Vagina (tissue), 2 donors: ENCODE measurements at regions not wholly inside any gene's neighbourhood (a gene's known extent, or its start where the extent isn't known, plus 50 kb on each side); places are given as distances from the start of the nearest gene placed in this dataset.

Source experiments
- DNase-seq, 2 donors: peaks; one replicate each; pipeline ENCODE4 v3.0.0-alpha.2; 2017; ENCODE audit errors: extremely low spot score in 2 of 2
- H3K27ac ChIP-seq: fragments of 200-600 bp; sonication (generic); one replicate; pipeline ENCODE4 v1.5.1; 2019
- H3K27me3 ChIP-seq: fragments of 200-600 bp; sonication (generic); one replicate; pipeline ENCODE4 v1.5.1; 2019
- H3K36me3 ChIP-seq, 2 donors: fragments of 200-600 bp; sonication (generic); one replicate each; pipeline ENCODE4 v1.5.1; 2017 to 2019
- H3K4me1 ChIP-seq: fragments of 200-600 bp; sonication (generic); one replicate; pipeline ENCODE4 v1.5.1; 2019
- H3K4me3 ChIP-seq, 2 donors: fragments of 200-600 bp; sonication (generic); 1 replicate in 1 of 2; 2 replicates in 1 of 2; pipeline ENCODE4 v1.5.1; 2016 to 2019
- H3K9me3 ChIP-seq: fragments of 200-600 bp; sonication (generic); one replicate; pipeline ENCODE4 v1.5.1; 2019
- POLR2A ChIP-seq, 2 donors: fragments of 450-650 bp; IDR thresholded peaks; one replicate each; pipeline ENCODE4 v1.6.1; 2017; ENCODE audit warnings: antibody characterized with exemption in 2 of 2, mild to moderate bottlenecking in 2 of 2, moderate library complexity in 2 of 2
- POLR2AphosphoS5 ChIP-seq, 2 donors: sonication (generic); formaldehyde crosslinking; IDR thresholded peaks; one replicate each; pipeline ENCODE4 v1.9.0; 2017; ENCODE audit warnings: antibody characterized with exemption in 2 of 2, mild to moderate bottlenecking in 2 of 2, low read depth in 1 of 2; ENCODE audit not compliant: insufficient read depth in 1 of 2
- intact Hi-C: fragments of 100-400 bp; cut with DNase I; formaldehyde crosslinking; loops from one replicate; pipeline ENCODE4 v1.15.1; 2023
- TF ChIP-seq, protein P1 (sequence below), 3 experiments: fragments of 450-650 bp in 2 of 3; fragments of 200-600 bp in 1 of 3; sonication (generic) in 1 of 3; IDR thresholded peaks; one replicate each; pipeline ENCODE4 v1.5.1; 2017 to 2019; ENCODE audit warnings: antibody characterized with exemption in 3 of 3, mild to moderate bottlenecking in 2 of 3, moderate library complexity in 2 of 3

DNA sequence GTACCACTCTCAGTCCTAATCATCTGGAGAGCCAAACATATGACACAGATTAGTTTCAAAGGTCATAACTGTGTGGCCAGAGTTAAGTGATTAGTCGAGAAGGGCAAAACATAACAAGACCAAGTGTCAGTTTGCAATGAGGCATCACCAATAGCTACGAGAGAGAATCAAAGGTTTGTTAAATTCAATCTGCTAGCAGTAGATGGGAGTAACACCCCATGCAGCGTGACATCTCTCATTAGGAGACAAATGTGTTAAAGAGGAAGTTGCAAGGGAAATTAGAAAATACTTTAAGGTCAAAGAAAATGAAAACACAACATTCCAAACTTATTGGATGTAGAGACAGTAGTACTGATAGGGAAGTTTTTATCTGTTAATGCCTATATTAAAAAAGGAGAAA is 135.7 kb upstream of the SYT10 start:
- Histone ChIP-seq H3K27ac (no peak overlapping the region), H3K27me3 (no peaks in the 10 kb centered on the region), H3K4me1 (no peaks in the 10 kb centered on the region), H3K4me3 (no peak overlapping the region), H3K36me3 (no peaks in the 10 kb centered on the region), H3K9me3 (no peaks in the 10 kb centered on the region)
- no peak for TF ChIP-seq POLR2A (IDR thresholded peaks at IDR 0.05)
- no peak for TF ChIP-seq POLR2AphosphoS5 (IDR thresholded peaks at IDR 0.05; ENCODE audit: insufficient read depth in 1 of 2, low read depth in 1 of 2)
- TF ChIP-seq, protein P1, sequence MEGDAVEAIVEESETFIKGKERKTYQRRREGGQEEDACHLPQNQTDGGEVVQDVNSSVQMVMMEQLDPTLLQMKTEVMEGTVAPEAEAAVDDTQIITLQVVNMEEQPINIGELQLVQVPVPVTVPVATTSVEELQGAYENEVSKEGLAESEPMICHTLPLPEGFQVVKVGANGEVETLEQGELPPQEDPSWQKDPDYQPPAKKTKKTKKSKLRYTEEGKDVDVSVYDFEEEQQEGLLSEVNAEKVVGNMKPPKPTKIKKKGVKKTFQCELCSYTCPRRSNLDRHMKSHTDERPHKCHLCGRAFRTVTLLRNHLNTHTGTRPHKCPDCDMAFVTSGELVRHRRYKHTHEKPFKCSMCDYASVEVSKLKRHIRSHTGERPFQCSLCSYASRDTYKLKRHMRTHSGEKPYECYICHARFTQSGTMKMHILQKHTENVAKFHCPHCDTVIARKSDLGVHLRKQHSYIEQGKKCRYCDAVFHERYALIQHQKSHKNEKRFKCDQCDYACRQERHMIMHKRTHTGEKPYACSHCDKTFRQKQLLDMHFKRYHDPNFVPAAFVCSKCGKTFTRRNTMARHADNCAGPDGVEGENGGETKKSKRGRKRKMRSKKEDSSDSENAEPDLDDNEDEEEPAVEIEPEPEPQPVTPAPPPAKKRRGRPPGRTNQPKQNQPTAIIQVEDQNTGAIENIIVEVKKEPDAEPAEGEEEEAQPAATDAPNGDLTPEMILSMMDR (IDR thresholded peaks at IDR 0.05) = no peak
- no peak for DNase-seq
- intact Hi-C loops = no loop called here

DNA sequence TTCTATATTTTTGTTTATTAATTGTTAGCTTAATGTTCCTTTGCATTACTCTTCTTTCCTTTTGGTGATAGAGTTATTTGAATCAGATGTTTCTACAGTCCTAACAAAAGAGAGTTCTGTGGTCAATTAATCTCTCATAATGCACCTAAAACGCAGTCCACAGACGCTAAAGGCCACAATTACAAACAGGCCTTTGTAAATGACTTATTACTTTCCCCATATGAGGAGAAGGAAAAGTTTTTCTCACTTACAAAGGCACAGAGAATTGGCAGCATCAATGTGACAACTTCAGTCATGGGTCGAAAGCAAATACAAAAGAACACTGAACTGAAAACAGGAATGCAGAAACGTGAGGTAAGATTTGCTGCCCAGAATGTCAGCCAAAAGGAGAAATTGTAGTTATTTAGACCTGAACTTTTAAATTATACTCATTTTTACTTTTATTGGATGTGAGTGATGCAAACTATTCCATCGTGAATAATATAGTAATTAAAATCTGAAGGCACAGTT is 142.0 kb upstream of the SYT10 start:
- H3K36me3 ChIP-seq = no peaks in the 10 kb centered on the region
- no peak for DNase-seq
- H3K4me1 ChIP-seq = no peaks in the 10 kb centered on the region
- TF ChIP-seq POLR2A (IDR thresholded peaks at IDR 0.05) (no peak), POLR2AphosphoS5 (IDR thresholded peaks at IDR 0.05; ENCODE audit: insufficient read depth in 1 of 2, low read depth in 1 of 2) (no peak)
- TF ChIP-seq, protein P1 (IDR thresholded peaks at IDR 0.05) = no peak
- H3K9me3 ChIP-seq = no peaks in the 10 kb centered on the region
- H3K4me3 ChIP-seq = no peak overlapping the region
- H3K27me3 ChIP-seq = no peaks in the 10 kb centered on the region
- intact Hi-C loops = no loop called here
- no peak overlapping the region for H3K27ac ChIP-seq

DNA sequence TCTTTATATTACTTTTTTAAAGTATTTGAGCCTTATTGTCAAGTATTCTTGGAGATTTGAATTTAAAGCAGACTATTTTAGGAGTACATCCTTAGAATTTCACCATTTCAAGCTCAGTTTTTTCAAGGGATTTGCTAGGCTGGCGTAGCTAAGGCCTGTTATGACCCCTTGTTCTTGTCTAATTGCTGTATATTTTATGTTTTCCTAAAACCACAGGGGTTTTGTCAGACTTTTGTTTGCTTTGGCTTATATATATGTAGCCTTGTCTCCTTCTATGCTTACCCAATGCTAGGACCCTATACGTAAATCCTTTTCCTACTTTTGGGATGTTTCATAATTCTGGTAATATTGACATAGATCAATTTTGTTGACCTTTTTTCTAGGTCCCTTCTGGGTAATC is 147.0 kb upstream of the SYT10 start:
- Histone ChIP-seq H3K4me1 (peaks cover 6% of the 10 kb centered on the region), H3K4me3 (no peak overlapping the region), H3K9me3 (no peaks in the 10 kb centered on the region), H3K27me3 (no peaks in the 10 kb centered on the region), H3K27ac (no peak overlapping the region), H3K36me3 (no peaks in the 10 kb centered on the region)
- no peak for DNase-seq
- TF ChIP-seq POLR2AphosphoS5 (IDR thresholded peaks at IDR 0.05; ENCODE audit: insufficient read depth in 1 of 2, low read depth in 1 of 2) = no peak
- no peak for TF ChIP-seq POLR2A (IDR thresholded peaks at IDR 0.05)
- TF ChIP-seq, protein P1 (IDR thresholded peaks at IDR 0.05) = no peak
- intact Hi-C loops = no loop called here

DNA sequence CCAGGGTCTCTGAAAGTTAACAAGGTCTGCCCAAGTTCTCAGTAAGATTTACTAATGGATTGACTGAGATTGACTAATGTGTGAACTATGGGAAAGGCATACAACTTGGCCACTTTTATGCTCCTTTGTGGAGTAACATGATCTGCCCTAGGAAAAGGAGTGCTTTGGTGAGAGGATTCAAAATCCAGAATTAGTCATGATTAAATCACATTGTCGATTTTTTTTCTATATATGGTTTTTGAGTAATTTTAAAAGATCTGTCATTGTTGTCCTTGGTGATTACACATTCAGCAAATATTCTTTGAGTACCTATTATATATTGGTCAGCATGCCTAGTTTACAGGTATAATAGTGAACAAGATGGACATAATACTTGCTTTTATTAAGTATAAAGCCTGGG is 147.7 kb upstream of the SYT10 start:
- H3K4me3 ChIP-seq = no peak overlapping the region
- no peaks in the 10 kb centered on the region for H3K27me3 ChIP-seq
- DNase-seq = no peak
- no peak overlapping the region for H3K27ac ChIP-seq
- intact Hi-C loops = no loop called here
- peaks cover 6% of the 10 kb centered on the region for H3K4me1 ChIP-seq
- H3K36me3 ChIP-seq = no peaks in the 10 kb centered on the region
- TF ChIP-seq POLR2AphosphoS5 (IDR thresholded peaks at IDR 0.05; ENCODE audit: insufficient read depth in 1 of 2, low read depth in 1 of 2) (no peak), POLR2A (IDR thresholded peaks at IDR 0.05) (no peak)
- TF ChIP-seq, protein P1 (IDR thresholded peaks at IDR 0.05) = no peak
- no peaks in the 10 kb centered on the region for H3K9me3 ChIP-seq

DNA sequence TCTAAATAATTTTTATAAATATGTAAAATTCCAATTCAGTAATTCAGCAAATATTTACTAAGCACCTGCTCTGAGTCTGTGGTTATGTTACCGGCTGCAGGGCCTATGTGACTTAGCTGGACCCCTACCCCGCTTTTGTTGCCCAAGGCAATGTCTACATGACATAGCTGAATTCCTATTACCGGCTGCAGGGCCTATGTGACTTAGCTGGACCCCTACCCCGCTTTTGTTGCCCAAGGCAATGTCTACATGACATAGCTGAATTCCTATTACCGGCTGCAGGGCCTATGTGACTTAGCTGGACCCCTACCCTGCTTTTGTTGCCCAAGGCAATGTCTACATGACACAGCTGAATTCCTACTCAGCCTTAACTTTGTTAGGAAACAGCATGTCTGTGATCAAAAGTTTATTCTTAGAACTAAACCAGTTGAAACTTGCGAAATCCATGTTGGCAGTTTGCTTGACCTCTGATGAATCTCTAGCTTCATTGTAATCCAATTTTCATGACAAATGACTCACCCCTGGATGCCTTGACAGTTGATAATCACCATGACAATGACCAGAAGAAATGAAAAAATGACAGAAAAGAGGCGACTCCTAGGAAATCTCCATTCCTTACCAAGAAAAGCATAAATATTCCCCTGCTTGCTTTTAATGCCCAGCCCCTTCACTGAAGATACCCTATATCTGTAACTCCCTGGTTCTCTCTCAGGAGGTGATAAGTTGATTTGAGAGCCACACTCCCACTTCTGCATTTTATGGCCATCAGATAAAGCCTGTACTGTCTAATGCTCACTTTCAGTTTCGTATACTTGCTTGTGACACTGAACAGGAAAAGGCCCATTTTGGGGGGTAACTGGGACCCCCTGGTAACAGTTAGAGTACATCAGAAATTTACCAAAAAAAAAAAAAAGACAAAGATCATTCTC is 148.4 kb upstream of the SYT10 start:
- Histone ChIP-seq H3K27ac (no peak overlapping the region), H3K36me3 (no peaks in the 10 kb centered on the region), H3K27me3 (no peaks in the 10 kb centered on the region), H3K4me3 (no peak overlapping the region), H3K4me1 (peaks cover 6% of the 10 kb centered on the region), H3K9me3 (no peaks in the 10 kb centered on the region)
- no peak for DNase-seq
- TF ChIP-seq, protein P1 (IDR thresholded peaks at IDR 0.05) = no peak
- TF ChIP-seq POLR2A (IDR thresholded peaks at IDR 0.05) = no peak
- no peak for TF ChIP-seq POLR2AphosphoS5 (IDR thresholded peaks at IDR 0.05; ENCODE audit: insufficient read depth in 1 of 2, low read depth in 1 of 2)
- intact Hi-C loops = no loop called here
